DOHH2 (cell line): ENCODE measurements at regions not wholly inside any gene's neighbourhood (a gene's known extent, or its start where the extent isn't known, plus 50 kb on each side); places are given as distances from the start of the nearest gene placed in this dataset.

Experiments used
- EZH2phosphoT487 ChIP-seq: fragments of 200-600 bp; sonication (generic); IDR thresholded peaks from 2 replicates; pipeline ENCODE4 v1.6.1; 2017; ENCODE audit warnings: borderline replicate concordance, mild to moderate bottlenecking, antibody characterized with exemption, low read length, moderate library complexity, mixed read lengths
- TF ChIP-seq, protein P1 (sequence below): fragments of 200-600 bp; sonication (generic); IDR thresholded peaks from one replicate; pipeline ENCODE4 v1.5.1; 2014; ENCODE audit warnings: antibody characterized with exemption, mild to moderate bottlenecking, low read depth, low read length; ENCODE audit not compliant: poor library complexity, severe bottlenecking

DNA sequence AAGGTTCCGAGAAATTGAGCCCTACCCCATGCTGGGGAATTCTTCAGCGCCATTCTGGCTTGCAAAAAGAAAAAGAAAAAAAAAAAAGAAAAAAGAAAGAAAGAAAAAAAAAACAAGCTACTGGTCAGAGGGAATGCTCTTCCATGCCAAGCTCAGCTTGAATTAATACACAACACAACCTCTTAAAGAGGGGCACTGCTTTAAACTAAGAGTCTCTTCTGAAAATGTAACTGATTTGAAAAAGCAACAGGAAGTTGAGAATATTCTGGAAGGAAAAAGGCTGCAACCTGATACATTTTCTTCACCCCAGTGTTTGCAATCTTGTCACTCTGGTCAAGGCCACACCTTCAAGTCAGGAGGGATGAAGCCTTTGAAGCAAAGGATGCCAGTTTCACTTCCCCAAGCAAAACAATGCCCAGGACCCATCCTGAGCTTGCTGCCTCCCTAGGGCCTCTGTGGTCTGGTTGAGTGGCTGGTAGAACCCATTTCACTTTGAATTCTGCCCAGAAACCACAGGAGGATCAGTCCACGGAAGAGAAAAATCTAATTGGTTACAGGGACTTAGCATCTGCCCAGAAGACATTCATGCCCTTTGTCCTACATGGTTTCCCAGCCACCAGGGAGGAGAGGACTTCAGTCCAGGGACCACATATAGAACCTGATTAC lies 389.7 kb downstream of the SOX9 start:
- TF ChIP-seq, protein P1, sequence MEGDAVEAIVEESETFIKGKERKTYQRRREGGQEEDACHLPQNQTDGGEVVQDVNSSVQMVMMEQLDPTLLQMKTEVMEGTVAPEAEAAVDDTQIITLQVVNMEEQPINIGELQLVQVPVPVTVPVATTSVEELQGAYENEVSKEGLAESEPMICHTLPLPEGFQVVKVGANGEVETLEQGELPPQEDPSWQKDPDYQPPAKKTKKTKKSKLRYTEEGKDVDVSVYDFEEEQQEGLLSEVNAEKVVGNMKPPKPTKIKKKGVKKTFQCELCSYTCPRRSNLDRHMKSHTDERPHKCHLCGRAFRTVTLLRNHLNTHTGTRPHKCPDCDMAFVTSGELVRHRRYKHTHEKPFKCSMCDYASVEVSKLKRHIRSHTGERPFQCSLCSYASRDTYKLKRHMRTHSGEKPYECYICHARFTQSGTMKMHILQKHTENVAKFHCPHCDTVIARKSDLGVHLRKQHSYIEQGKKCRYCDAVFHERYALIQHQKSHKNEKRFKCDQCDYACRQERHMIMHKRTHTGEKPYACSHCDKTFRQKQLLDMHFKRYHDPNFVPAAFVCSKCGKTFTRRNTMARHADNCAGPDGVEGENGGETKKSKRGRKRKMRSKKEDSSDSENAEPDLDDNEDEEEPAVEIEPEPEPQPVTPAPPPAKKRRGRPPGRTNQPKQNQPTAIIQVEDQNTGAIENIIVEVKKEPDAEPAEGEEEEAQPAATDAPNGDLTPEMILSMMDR, result no peak
- TF ChIP-seq EZH2phosphoT487, result no peak
